PC-9 (cell line): ENCODE measurements at regions not wholly inside any gene's neighbourhood (a gene's known extent, or its start where the extent isn't known, plus 50 kb on each side); places are given as distances from the start of the nearest gene placed in this dataset.

Source experiments
- CTCF ChIP-seq: fragments of 200-600 bp; sonication (generic); conservative IDR thresholded peaks from 2 replicates; pipeline ENCODE4 v1.6.1; 2017; ENCODE audit warnings: mixed run types, antibody characterized with exemption, mild to moderate bottlenecking, moderate library complexity
- EZH2 ChIP-seq: fragments of 200-600 bp; sonication (generic); IDR thresholded peaks from 2 replicates; pipeline ENCODE4 v1.8.0; 2017; ENCODE audit warnings: antibody characterized with exemption, low read depth

GRCh38 chr1:181259026-181259745 lies 170.7 kb downstream of the IER5 start:
- TF ChIP-seq CTCF (no peak), EZH2 (no peak)
